HG02973 (cell line): ENCODE measurements at regions not wholly inside any gene's neighbourhood (a gene's known extent, or its start where the extent isn't known, plus 50 kb on each side); places are given as distances from the start of the nearest gene placed in this dataset.
"Not testable (repeated sequence)": the region's sequence is repeated elsewhere in the genome, so short reads cannot be mapped to it uniquely, and the experiment has no call there.

ENCODE experiments used
- ATAC-seq: cut with Tn5 transposase; IDR thresholded peaks from one replicate; pipeline ENCODE4 v1.9.1; 2021; ENCODE audit warnings: moderate library complexity; ENCODE audit not compliant: unreplicated experiment

GRCh38 chr1:56285554-56286402 lies 293.6 kb downstream of the PLPP3 start:
- no peak for ATAC-seq

GRCh38 chr1:56284928-56285327 lies 294.4 kb downstream of the PLPP3 start:
- no peak for ATAC-seq

- no peak for ATAC-seq
Measured at GRCh38 chr1:56278061-56278460, 301.3 kb downstream of the PLPP3 start.

- no peak for ATAC-seq
Measured at GRCh38 chr1:56268519-56269140, 310.7 kb downstream of the PLPP3 start.

- no peak for ATAC-seq
Measured at GRCh38 chr1:56267611-56268010, 311.8 kb downstream of the PLPP3 start.

GRCh38 chr1:56266359-56266758 lies 313.0 kb downstream of the PLPP3 start:
- ATAC-seq, result no peak

- ATAC-seq, result no peak
Measured at GRCh38 chr1:56265216-56265615, 314.1 kb downstream of the PLPP3 start.

- ATAC-seq, result no peak
Measured at GRCh38 chr1:56263908-56264307, 315.5 kb downstream of the PLPP3 start.

- ATAC-seq, result no peak
Measured at GRCh38 chr1:56258371-56258770, 321.0 kb downstream of the PLPP3 start.

GRCh38 chr1:56257726-56258125 lies 321.6 kb downstream of the PLPP3 start:
- ATAC-seq, result no peak

- ATAC-seq, result no peak
Measured at GRCh38 chr1:56256153-56257000, 323.0 kb downstream of the PLPP3 start.

GRCh38 chr1:56255516-56256152 lies 323.7 kb downstream of the PLPP3 start:
- no peak for ATAC-seq

GRCh38 chr1:56254130-56254529 lies 325.2 kb downstream of the PLPP3 start:
- no peak for ATAC-seq

GRCh38 chr1:56250809-56251208 lies 328.6 kb downstream of the PLPP3 start:
- ATAC-seq, result no peak

- ATAC-seq, result no peak
Measured at GRCh38 chr1:56249234-56249633, 330.1 kb downstream of the PLPP3 start.

- no peak for ATAC-seq
Measured at GRCh38 chr1:56248138-56248537, 331.2 kb downstream of the PLPP3 start.

GRCh38 chr1:56246726-56247125 lies 332.6 kb downstream of the PLPP3 start:
- not testable (repeated sequence) for ATAC-seq

- ATAC-seq, result no peak
Measured at GRCh38 chr1:56240400-56240799, 339.0 kb downstream of the PLPP3 start.

GRCh38 chr1:56237491-56238064 lies 341.8 kb downstream of the PLPP3 start:
- ATAC-seq, result no peak

- no peak for ATAC-seq
Measured at GRCh38 chr1:56236688-56237087, 342.7 kb downstream of the PLPP3 start.
